ENCODE measurements at regions not wholly inside any gene's neighbourhood (a gene's known extent, or its start where the extent isn't known, plus 50 kb on each side); places are given as distances from the start of the nearest gene placed in this dataset.

GRCh38 chr2:15787535-15788454 is 152.6 kb upstream of the MYCN start:
- TF ChIP-seq EP300 (IDR thresholded peaks at IDR 0.05) (no peak), CTCF (IDR thresholded peaks at IDR 0.05) (no peak), POLR2A (IDR thresholded peaks at IDR 0.05) (no peak)

Data from sigmoid colon (tissue), 4 donors.